ENCODE measurements at regions not wholly inside any gene's neighbourhood (a gene's known extent, or its start where the extent isn't known, plus 50 kb on each side); places are given as distances from the start of the nearest gene placed in this dataset.

DNA sequence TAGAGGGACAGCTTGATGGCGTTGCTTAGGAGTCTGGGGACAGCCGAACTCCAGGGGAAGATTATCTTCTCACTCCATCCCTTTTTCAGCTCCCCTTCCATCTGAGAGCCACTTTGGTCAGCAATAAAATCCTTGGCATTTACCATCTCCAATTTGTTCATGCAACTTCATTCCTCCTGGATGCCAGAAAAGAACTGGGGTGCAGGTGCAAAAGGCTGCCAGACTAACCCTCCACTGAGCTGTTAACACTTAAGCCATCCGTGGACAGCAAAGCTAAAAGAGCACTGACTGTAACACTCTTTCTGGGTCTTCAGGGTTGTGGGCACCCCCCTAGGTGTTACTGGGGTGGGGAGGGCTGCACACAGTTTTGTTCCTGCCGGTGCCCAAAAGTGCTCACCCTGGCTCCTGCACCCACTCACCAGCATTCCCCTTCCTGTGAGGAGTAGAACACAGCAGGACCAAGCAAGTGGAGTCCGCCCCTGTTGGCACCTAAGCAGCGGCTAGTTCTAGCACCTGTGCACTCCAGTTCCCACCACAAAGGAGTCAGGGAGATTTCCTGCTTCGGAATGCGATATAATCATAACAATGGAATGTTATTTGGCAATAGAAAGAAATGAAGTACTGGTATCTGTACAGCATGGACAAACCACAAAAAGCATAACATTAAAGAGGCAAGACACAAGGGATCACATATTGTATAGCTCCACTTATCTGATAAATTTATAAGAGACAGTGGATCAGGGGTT is 95.1 kb downstream of the NPY start:
- TF ChIP-seq CTCF (IDR thresholded peaks at IDR 0.05) (no peak), EZH2 (IDR thresholded peaks at IDR 0.05; ENCODE audit: borderline replicate concordance, insufficient read depth, low read depth, low read length, poor library complexity, severe bottlenecking) (no peak)

All from B cell (primary cell).